ENCODE measurements at regions not wholly inside any gene's neighbourhood (a gene's known extent, or its start where the extent isn't known, plus 50 kb on each side); places are given as distances from the start of the nearest gene placed in this dataset.
A peak's percentile ranks its signal among the peaks of the same experiment; 100 is the strongest.

GRCh38 chr2:104521247-104521646, 332.7 kb upstream of the POU3F3 start:
- Mint-ChIP-seq H3K9me3 (no peaks in the 10 kb centered on the region), H3K27ac (no peak overlapping the region), H3K36me3 (ENCODE audit: low read depth) (no peaks in the 10 kb centered on the region), H3K27me3 (ENCODE audit: low read depth, poor library complexity) (peaks cover 7% of the 10 kb centered on the region), H3K4me1 (no peaks in the 10 kb centered on the region), H3K4me3 (no peak overlapping the region)
- TF ChIP-seq CTCF (IDR thresholded peaks at IDR 0.05) = no peak
- DNase-seq = no peak

- DNase-seq = no peak
- Mint-ChIP-seq H3K4me1 (no peaks in the 10 kb centered on the region), H3K27ac (no peak overlapping the region), H3K9me3 (peaks cover 2% of the 10 kb centered on the region), H3K27me3 (ENCODE audit: low read depth, poor library complexity) (peaks cover 7% of the 10 kb centered on the region), H3K4me3 (no peak overlapping the region), H3K36me3 (ENCODE audit: low read depth) (no peaks in the 10 kb centered on the region)
- TF ChIP-seq CTCF (IDR thresholded peaks at IDR 0.05) = no peak
These were observed 330.0 kb upstream of the POU3F3 start for GRCh38 chr2:104523921-104524320.

GRCh38 chr2:104528101-104528500, 325.8 kb upstream of the POU3F3 start:
- peaks cover 5% of the 10 kb centered on the region for H3K4me1 Mint-ChIP-seq
- H3K36me3 Mint-ChIP-seq (ENCODE audit: low read depth) = no peaks in the 10 kb centered on the region
- H3K4me3 Mint-ChIP-seq = no peak overlapping the region
- no peak for DNase-seq
- H3K9me3 Mint-ChIP-seq = peaks cover 12% of the 10 kb centered on the region
- H3K27me3 Mint-ChIP-seq (ENCODE audit: low read depth, poor library complexity) = no peaks in the 10 kb centered on the region
- no peak for TF ChIP-seq CTCF (IDR thresholded peaks at IDR 0.05)
- H3K27ac Mint-ChIP-seq = no peak overlapping the region

GRCh38 chr2:104531122-104531521, 322.8 kb upstream of the POU3F3 start:
- H3K9me3 Mint-ChIP-seq = peaks cover 19% of the 10 kb centered on the region
- no peak for TF ChIP-seq CTCF (IDR thresholded peaks at IDR 0.05)
- no peak overlapping the region for H3K27ac Mint-ChIP-seq
- peaks cover 3% of the 10 kb centered on the region for H3K27me3 Mint-ChIP-seq (ENCODE audit: low read depth, poor library complexity)
- H3K4me3 Mint-ChIP-seq = no peak overlapping the region
- peaks cover 5% of the 10 kb centered on the region for H3K4me1 Mint-ChIP-seq
- DNase-seq = no peak
- H3K36me3 Mint-ChIP-seq (ENCODE audit: low read depth) = no peaks in the 10 kb centered on the region

GRCh38 chr2:104537116-104537515, 316.8 kb upstream of the POU3F3 start:
- no peak overlapping the region for H3K4me3 Mint-ChIP-seq
- no peak overlapping the region for H3K27ac Mint-ChIP-seq
- H3K9me3 Mint-ChIP-seq = peaks cover 7% of the 10 kb centered on the region
- no peaks in the 10 kb centered on the region for H3K36me3 Mint-ChIP-seq (ENCODE audit: low read depth)
- peaks cover 18% of the 10 kb centered on the region for H3K27me3 Mint-ChIP-seq (ENCODE audit: low read depth, poor library complexity)
- DNase-seq = no peak
- H3K4me1 Mint-ChIP-seq = peaks cover 24% of the 10 kb centered on the region
- TF ChIP-seq CTCF (IDR thresholded peaks at IDR 0.05) = no peak

- DNase-seq = no peak
- H3K27ac Mint-ChIP-seq = no peak overlapping the region
- no peaks in the 10 kb centered on the region for H3K36me3 Mint-ChIP-seq (ENCODE audit: low read depth)
- peaks cover 7% of the 10 kb centered on the region for H3K9me3 Mint-ChIP-seq
- TF ChIP-seq CTCF (IDR thresholded peaks at IDR 0.05) = no peak
- peaks cover 18% of the 10 kb centered on the region for H3K27me3 Mint-ChIP-seq (ENCODE audit: low read depth, poor library complexity)
- peaks cover 23% of the 10 kb centered on the region for H3K4me1 Mint-ChIP-seq
- peak overlapping the region; percentile 44 for H3K4me3 Mint-ChIP-seq
These were observed 315.8 kb upstream of the POU3F3 start for GRCh38 chr2:104538077-104538476.
